ENCODE measurements at regions not wholly inside any gene's neighbourhood (a gene's known extent, or its start where the extent isn't known, plus 50 kb on each side); places are given as distances from the start of the nearest gene placed in this dataset.

DNA sequence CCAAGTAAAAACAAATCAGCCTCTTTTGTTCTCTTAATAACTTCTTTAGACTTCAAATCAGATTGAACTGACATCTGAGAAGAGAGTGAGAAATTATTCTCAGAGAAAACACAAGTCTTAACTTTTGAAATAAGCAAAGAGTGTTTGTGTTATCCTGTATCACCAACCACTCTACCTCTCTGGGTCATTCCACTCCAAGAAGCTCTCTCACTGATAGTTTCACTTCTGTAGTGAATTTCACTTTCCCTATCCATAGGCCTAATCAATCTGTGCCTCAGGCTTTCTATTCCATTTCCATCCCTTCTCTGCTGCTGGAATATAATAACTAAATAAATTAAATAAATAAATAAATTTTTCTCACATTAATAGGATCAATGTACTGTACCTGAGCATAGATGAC is 235.0 kb downstream of the HTR1B start:
- in situ Hi-C loops (cut with HindIII; ENCODE audit: low sequenced_read_pairs), result no loop called here
- DNase-seq (ENCODE audit: low spot score), result no peak

GRCh38 chr6:77217896-77218295 is 245.4 kb downstream of the HTR1B start:
- DNase-seq (ENCODE audit: low spot score), result no peak
- in situ Hi-C loops (cut with HindIII; ENCODE audit: low sequenced_read_pairs), result no loop called here

DNA sequence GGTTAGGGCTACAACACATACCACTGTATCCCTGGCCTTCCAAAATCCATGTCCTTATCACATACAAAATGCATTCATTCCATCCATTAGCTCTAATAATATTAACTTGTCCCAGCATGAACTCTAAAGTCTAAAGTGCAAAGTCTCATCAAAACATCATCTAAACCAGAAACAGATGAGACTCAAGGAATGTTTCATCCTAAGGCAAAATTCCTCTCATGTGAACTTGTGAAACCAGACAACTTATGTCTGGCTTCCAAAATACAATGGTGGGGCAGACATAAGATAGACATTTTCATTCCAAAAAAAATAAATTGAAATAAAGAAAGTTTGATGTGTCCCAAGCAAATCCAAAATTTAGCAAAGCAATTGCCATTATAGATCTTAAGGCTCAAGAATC is 257.4 kb downstream of the HTR1B start:
- DNase-seq (ENCODE audit: low spot score), result no peak
- in situ Hi-C loops (cut with HindIII; ENCODE audit: low sequenced_read_pairs), result no loop called here

DNA sequence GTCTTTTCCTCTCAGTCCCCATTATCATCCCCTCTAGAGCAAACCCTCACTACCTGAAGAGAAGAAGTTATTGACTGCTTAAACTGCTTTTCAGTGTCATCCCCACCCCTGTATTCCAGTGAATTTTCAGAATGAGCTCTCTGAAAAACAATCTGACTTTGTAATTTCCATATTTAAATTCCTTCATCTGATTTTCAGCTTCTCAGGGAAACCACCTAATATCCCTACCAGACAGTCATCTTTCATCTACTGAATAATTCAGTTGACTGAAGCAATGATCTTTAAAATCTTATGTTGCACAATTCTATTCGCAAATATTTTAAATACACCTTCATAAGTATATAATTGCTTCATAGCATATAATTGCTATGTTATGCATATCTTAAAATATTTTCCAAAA is 258.7 kb downstream of the HTR1B start:
- in situ Hi-C loops (cut with HindIII; ENCODE audit: low sequenced_read_pairs), result no loop called here
- DNase-seq (ENCODE audit: low spot score), result no peak

GRCh38 chr6:77183447-77183846 is 279.8 kb downstream of the HTR1B start:
- no peak for DNase-seq (ENCODE audit: low spot score)
- in situ Hi-C loops (cut with HindIII; ENCODE audit: low sequenced_read_pairs), result no loop called here

DNA sequence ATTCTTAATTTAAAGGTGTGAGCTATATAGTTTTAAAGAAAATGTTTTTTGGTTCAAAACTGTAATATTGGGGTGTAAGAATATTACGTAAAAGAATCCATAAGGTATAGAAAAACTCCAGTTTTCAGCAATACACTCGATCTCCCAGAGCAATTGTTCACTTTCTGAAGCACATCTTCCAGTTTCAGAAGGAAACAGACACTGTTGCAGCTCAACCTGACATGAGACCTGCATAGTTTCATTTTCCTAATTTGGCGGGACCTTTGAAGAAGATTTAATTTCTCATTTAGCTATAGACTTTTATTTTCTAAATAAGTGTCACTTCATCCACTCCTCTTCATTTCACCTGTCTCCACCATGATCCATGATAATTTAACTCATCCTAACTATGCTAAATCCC is 281.5 kb downstream of the HTR1B start:
- DNase-seq (ENCODE audit: low spot score), result no peak
- in situ Hi-C loops (cut with HindIII; ENCODE audit: low sequenced_read_pairs), result no loop called here

- in situ Hi-C loops (cut with HindIII; ENCODE audit: low sequenced_read_pairs), result no loop called here
- no peak for DNase-seq (ENCODE audit: low spot score)
Observed at GRCh38 chr6:77180326-77180725, 283.0 kb downstream of the HTR1B start.

GRCh38 chr6:77178821-77179220 is 284.5 kb downstream of the HTR1B start:
- no peak for DNase-seq (ENCODE audit: low spot score)
- in situ Hi-C loops (cut with HindIII; ENCODE audit: low sequenced_read_pairs), result no loop called here

GRCh38 chr6:77177470-77177869 is 285.8 kb downstream of the HTR1B start:
- in situ Hi-C loops (cut with HindIII; ENCODE audit: low sequenced_read_pairs), result no loop called here

DNA sequence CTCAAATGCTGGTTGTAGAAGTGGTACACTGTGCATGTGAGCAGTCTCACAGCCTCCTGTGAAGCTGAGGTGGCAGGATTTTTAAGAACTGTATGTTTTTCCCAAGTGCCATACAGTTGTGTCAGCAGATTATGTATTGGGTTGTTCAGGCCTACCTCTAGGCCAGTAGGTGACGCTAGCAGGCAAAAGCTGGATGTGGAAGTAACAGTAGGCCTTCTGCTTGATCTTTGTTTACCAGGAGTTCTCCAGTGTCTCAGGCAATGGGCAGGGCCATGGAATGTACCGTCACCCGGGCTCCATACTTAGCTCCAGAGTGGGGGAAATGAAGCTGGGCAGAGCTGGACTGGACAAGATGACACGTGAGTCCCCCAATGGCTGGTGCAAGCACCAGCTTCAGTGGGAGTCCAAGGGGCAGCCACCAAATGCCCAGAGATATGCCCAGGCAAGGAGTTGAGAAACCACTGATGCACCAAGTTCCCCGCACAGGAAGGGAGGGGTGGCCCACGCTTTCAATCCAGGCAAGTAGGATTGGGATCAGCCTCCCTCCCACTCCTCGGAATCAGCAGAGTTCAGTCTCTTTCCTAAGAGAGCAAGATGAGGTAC is 289.7 kb downstream of the HTR1B start:
- no peak for DNase-seq (ENCODE audit: low spot score)
- in situ Hi-C loops (cut with HindIII; ENCODE audit: low sequenced_read_pairs), result no loop called here

More at GRCh38 chr6:77177470-77177869, 285.8 kb downstream of the HTR1B start:
- no peak for DNase-seq (ENCODE audit: low spot score)

GRCh38 chr6:77172578-77172977 is 290.7 kb downstream of the HTR1B start:
- in situ Hi-C loops (cut with HindIII; ENCODE audit: low sequenced_read_pairs), result no loop called here
- DNase-seq (ENCODE audit: low spot score), result no peak

GRCh38 chr6:77159730-77160129 is 303.6 kb downstream of the HTR1B start:
- DNase-seq (ENCODE audit: low spot score), result no peak
- in situ Hi-C loops (cut with HindIII; ENCODE audit: low sequenced_read_pairs), result no loop called here

DNA sequence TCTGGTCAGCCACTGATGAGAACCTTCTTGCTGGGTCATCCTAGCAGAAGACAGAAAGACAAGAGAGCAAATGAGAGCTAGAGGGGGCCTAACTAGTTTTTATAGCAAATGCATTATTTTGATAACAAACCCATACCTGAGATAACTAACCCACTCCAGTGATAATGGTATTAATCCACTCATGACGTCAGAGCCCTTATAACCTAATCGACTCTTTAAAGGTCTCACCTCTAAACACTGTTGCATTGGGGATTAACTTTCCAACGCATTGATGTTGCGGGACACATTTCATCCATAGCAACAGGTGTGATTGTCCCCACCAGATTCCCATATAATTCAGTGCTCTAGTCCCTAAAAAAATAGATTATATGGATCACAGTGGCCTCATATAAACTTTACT is 312.1 kb downstream of the HTR1B start:
- in situ Hi-C loops (cut with HindIII; ENCODE audit: low sequenced_read_pairs), result no loop called here
- DNase-seq (ENCODE audit: low spot score), result no peak

- DNase-seq (ENCODE audit: low spot score), result no peak
- in situ Hi-C loops (cut with HindIII; ENCODE audit: low sequenced_read_pairs), result no loop called here
Observed at GRCh38 chr6:77150736-77151135, 312.6 kb downstream of the HTR1B start.

DNA sequence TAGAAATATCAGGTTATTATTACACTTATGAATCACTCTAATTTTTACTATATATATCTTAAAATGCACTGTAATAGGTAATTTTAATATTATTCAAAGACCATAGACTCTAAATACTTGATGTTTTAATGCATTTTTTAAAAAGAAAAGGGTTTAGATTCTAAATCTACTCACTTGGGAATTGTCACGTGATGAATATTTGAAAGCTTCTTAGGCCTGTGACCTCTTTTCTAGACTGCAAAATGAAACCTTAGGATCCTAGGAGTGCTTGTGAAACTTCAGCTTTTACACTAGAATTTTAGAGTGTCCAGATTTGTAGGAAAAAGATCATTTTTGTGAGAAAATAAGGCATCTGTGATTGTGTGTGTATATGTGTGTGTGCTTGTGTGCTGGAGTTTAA is 318.0 kb downstream of the HTR1B start:
- in situ Hi-C loops (cut with HindIII; ENCODE audit: low sequenced_read_pairs), result no loop called here
- DNase-seq (ENCODE audit: low spot score), result no peak

DNA sequence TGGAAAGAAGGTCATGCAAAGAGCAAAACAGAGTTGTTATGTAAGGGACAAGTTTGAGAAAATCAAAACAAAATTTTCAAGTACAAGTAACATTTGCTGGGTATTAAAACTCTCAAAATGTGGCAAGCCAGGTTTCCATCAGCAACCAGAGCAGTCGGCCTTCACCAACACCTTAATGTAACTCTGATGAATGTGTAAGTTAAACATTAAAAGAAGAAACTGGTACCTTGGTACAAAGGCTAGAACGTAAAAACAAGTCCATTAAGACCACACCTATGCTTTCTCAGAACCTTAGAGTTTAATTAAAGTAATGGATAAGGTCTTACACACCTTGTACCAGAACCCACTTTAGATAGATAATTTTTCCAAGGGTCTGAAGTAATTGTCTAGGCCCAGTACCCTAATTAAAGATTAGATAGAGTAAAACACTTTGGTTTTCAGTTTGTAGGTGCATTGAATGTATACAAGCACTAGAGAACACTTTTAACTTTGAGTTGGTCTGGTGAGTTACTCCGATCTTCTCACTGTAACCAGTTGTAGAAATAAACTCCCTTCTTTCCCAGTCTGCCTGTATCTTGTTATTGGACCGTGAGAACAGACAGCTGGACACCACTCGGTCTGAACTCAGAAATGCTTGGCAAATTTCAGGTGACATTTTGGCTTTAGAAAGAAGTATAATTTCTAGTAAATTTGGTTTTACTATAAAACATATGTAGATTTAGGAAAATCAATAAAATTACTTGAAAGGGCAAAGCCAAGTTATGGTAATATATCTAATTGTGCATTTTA is 319.4 kb downstream of the HTR1B start:
- in situ Hi-C loops (cut with HindIII; ENCODE audit: low sequenced_read_pairs), result no loop called here
- no peak for DNase-seq (ENCODE audit: low spot score)

- in situ Hi-C loops (cut with HindIII; ENCODE audit: low sequenced_read_pairs), result no loop called here
- no peak for DNase-seq (ENCODE audit: low spot score)
Observed at GRCh38 chr6:77136086-77136485, 327.2 kb downstream of the HTR1B start.

DNA sequence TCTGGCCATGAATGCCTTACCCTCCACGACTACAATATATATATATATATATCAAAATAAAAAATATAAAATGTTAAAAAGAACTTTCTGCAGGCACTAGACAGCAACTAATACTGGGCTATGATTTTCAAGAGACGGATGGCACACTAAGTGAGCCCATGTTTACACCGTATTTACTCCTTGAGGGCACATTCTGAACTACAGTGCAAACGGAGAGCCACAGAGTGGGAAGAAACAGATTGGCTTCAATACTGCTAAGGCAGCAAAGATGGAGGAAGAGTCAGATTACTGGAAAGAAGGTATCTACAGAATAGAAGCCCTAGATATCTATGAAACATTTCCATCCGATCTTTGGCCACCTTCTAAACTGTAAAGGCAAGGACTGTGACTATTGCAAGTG is 330.3 kb downstream of the HTR1B start:
- in situ Hi-C loops (cut with HindIII; ENCODE audit: low sequenced_read_pairs), result no loop called here

DNA sequence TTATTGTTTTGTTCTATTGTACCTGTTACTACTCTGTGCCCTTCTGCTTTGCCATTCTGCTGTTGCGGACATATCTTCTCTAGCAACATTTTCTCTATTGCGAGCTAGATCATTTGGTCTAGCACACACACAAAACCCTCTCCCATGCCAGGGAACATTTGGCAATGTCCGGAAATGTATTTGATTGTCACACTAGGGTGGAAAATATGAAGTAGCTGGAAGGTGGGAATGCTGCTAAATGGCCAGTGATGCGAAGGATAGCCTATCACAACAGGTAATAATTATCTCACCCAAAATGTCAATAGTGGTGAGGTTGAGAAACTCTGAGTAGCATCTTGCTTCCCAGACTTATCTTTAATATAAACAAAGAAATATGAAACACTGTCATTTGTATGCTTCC is 331.9 kb downstream of the HTR1B start:
- DNase-seq (ENCODE audit: low spot score), result no peak
- in situ Hi-C loops (cut with HindIII; ENCODE audit: low sequenced_read_pairs), result no loop called here

More for the DNA sequence above, 330.3 kb downstream of the HTR1B start:
- no peak for DNase-seq (ENCODE audit: low spot score)

DNA sequence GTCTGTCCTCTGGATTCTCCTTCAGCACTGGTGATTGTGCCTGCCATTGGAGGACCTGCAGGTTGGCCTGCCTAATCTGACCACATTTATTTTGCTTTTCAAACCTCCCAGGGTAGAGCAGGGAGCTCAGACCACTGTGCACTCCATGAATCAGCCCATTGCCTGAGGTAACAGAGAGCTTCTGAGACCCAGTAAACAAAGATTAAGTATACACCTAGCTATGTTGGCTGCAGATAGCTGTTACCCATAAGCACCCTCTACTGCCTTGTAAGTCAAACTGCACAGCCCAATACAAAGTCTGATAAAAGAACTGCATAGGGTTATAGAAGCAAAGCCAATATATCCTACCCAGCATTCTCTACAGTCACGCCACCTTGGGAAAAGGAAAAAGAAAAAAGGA is 338.7 kb downstream of the HTR1B start:
- in situ Hi-C loops (cut with HindIII; ENCODE audit: low sequenced_read_pairs), result no loop called here
- no peak for DNase-seq (ENCODE audit: low spot score)

DNA sequence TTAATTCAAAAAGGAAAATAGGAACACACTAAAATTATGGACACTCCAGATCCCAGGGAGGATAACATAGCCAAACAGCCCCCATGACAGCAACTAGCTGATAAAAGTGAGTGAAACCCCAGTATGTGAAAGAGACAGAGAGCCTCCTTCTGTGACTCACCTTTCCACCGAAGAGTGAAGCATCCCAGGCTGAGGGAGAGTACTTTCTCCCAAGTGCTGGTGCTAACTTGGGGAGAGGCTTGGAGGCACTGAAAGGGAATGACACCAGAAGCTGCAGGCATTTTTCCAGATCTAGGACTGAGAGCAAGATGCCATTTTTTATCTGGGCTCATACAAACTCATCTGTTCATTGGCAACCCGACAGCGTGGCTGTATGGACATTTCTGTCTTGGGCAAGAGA is 339.8 kb downstream of the HTR1B start:
- DNase-seq (ENCODE audit: low spot score), result no peak
- in situ Hi-C loops (cut with HindIII; ENCODE audit: low sequenced_read_pairs), result no loop called here
